ENCODE measurements at regions not wholly inside any gene's neighbourhood (a gene's known extent, or its start where the extent isn't known, plus 50 kb on each side); places are given as distances from the start of the nearest gene placed in this dataset.

GRCh38 chr2:176447616-176448015 is 178.4 kb downstream of the MTX2 start:
- Mint-ChIP-seq H3K27ac (no peak overlapping the region), H3K36me3 (no peaks in the 10 kb centered on the region), H3K4me3 (no peak overlapping the region), H3K4me1 (peaks cover 1 to 8% of the 10 kb centered on the region in 2 donors), H3K9me3 (no peaks in the 10 kb centered on the region), H3K27me3 (peaks cover 9 to 10% of the 10 kb centered on the region in 2 donors)
- ATAC-seq (replicated peaks), result no peak
- DNase-seq, result no peak

GRCh38 chr2:176449852-176450251 is 180.6 kb downstream of the MTX2 start:
- H3K4me1 Mint-ChIP-seq, result peaks cover 1 to 8% of the 10 kb centered on the region in 2 donors
- ATAC-seq (replicated peaks) (no peak), DNase-seq (no peak)
- H3K4me3 Mint-ChIP-seq, result no peak overlapping the region
- no peaks in the 10 kb centered on the region for H3K36me3 Mint-ChIP-seq
- H3K9me3 Mint-ChIP-seq, result no peaks in the 10 kb centered on the region
- H3K27me3 Mint-ChIP-seq, result peaks cover 13 to 17% of the 10 kb centered on the region in 2 donors
- no peak overlapping the region for H3K27ac Mint-ChIP-seq

GRCh38 chr2:176453784-176454183 is 184.5 kb downstream of the MTX2 start:
- Mint-ChIP-seq H3K4me1 (no peaks in the 10 kb centered on the region), H3K27ac (no peak overlapping the region), H3K9me3 (no peaks in the 10 kb centered on the region), H3K36me3 (no peaks in the 10 kb centered on the region), H3K4me3 (no peak overlapping the region), H3K27me3 (peaks cover 24 to 33% of the 10 kb centered on the region in 2 donors)
- DNase-seq, result no peak
- ATAC-seq (replicated peaks), result no peak

- DNase-seq (peak; percentile 34), ATAC-seq (replicated peaks) (peak; percentile 55)
- H3K9me3 Mint-ChIP-seq, result no peaks in the 10 kb centered on the region
- no peaks in the 10 kb centered on the region for H3K36me3 Mint-ChIP-seq
- no peak overlapping the region for H3K27ac Mint-ChIP-seq
- H3K4me3 Mint-ChIP-seq, result no peak overlapping the region
- H3K4me1 Mint-ChIP-seq, result no peaks in the 10 kb centered on the region
- H3K27me3 Mint-ChIP-seq, result peaks cover 24 to 46% of the 10 kb centered on the region in 2 donors
Measured at GRCh38 chr2:176454893-176455815, 185.9 kb downstream of the MTX2 start.

GRCh38 chr2:176455816-176456291 is 186.6 kb downstream of the MTX2 start:
- H3K9me3 Mint-ChIP-seq, result no peaks in the 10 kb centered on the region
- H3K36me3 Mint-ChIP-seq, result no peaks in the 10 kb centered on the region
- DNase-seq (no peak), ATAC-seq (replicated peaks) (no peak)
- H3K27me3 Mint-ChIP-seq, result peaks cover 24 to 46% of the 10 kb centered on the region in 2 donors
- no peak overlapping the region for H3K27ac Mint-ChIP-seq
- no peak overlapping the region for H3K4me3 Mint-ChIP-seq
- no peaks in the 10 kb centered on the region for H3K4me1 Mint-ChIP-seq

GRCh38 chr2:176457481-176457880 is 188.2 kb downstream of the MTX2 start:
- DNase-seq (no peak), ATAC-seq (replicated peaks) (no peak)
- Mint-ChIP-seq H3K9me3 (no peaks in the 10 kb centered on the region), H3K36me3 (no peaks in the 10 kb centered on the region), H3K27me3 (peaks cover 24 to 46% of the 10 kb centered on the region in 2 donors), H3K4me1 (no peaks in the 10 kb centered on the region), H3K27ac (no peak overlapping the region), H3K4me3 (no peak overlapping the region)

GRCh38 chr2:176461098-176461808 is 192.0 kb downstream of the MTX2 start:
- no peak for DNase-seq
- Mint-ChIP-seq H3K4me3 (no peak overlapping the region), H3K36me3 (no peaks in the 10 kb centered on the region), H3K27me3 (peaks cover 27 to 51% of the 10 kb centered on the region in 2 donors), H3K27ac (no peak overlapping the region), H3K4me1 (no peaks in the 10 kb centered on the region), H3K9me3 (no peaks in the 10 kb centered on the region)
- ATAC-seq (replicated peaks), result no peak

- DNase-seq (no peak), ATAC-seq (replicated peaks) (no peak)
- Mint-ChIP-seq H3K27ac (no peak overlapping the region), H3K9me3 (no peaks in the 10 kb centered on the region), H3K36me3 (no peaks in the 10 kb centered on the region), H3K27me3 (peaks cover 25 to 56% of the 10 kb centered on the region in 2 donors), H3K4me1 (no peaks in the 10 kb centered on the region), H3K4me3 (no peak overlapping the region)
Measured at GRCh38 chr2:176461809-176462670, 192.8 kb downstream of the MTX2 start.

- ATAC-seq (replicated peaks) (no peak), DNase-seq (no peak)
- no peak overlapping the region for H3K4me3 Mint-ChIP-seq
- H3K36me3 Mint-ChIP-seq, result no peaks in the 10 kb centered on the region
- H3K4me1 Mint-ChIP-seq, result no peaks in the 10 kb centered on the region
- peaks cover 17 to 49% of the 10 kb centered on the region in 2 donors for H3K27me3 Mint-ChIP-seq
- no peaks in the 10 kb centered on the region for H3K9me3 Mint-ChIP-seq
- no peak overlapping the region for H3K27ac Mint-ChIP-seq
Measured at GRCh38 chr2:176463546-176463945, 194.3 kb downstream of the MTX2 start.

- Mint-ChIP-seq H3K27ac (no peak overlapping the region), H3K36me3 (no peaks in the 10 kb centered on the region), H3K4me1 (no peaks in the 10 kb centered on the region), H3K4me3 (no peak overlapping the region), H3K9me3 (no peaks in the 10 kb centered on the region), H3K27me3 (peaks cover 12 to 34% of the 10 kb centered on the region in 2 donors)
- DNase-seq (no peak), ATAC-seq (replicated peaks) (no peak)
Measured at GRCh38 chr2:176464886-176465564, 195.8 kb downstream of the MTX2 start.

- H3K27ac Mint-ChIP-seq, result no peak overlapping the region
- H3K4me3 Mint-ChIP-seq, result no peak overlapping the region
- DNase-seq (no peak), ATAC-seq (replicated peaks) (no peak)
- H3K4me1 Mint-ChIP-seq, result peaks cover 0 to 13% of the 10 kb centered on the region in 2 donors
- H3K27me3 Mint-ChIP-seq, result peaks cover 12 to 33% of the 10 kb centered on the region in 2 donors
- no peaks in the 10 kb centered on the region for H3K36me3 Mint-ChIP-seq
- no peaks in the 10 kb centered on the region for H3K9me3 Mint-ChIP-seq
Measured at GRCh38 chr2:176466918-176467452, 197.7 kb downstream of the MTX2 start.

- Mint-ChIP-seq H3K27me3 (peaks cover 12 to 33% of the 10 kb centered on the region in 2 donors), H3K4me1 (peaks cover 3 to 19% of the 10 kb centered on the region in 2 donors), H3K9me3 (no peaks in the 10 kb centered on the region), H3K4me3 (no peak overlapping the region), H3K36me3 (no peaks in the 10 kb centered on the region), H3K27ac (no peak overlapping the region)
- no peak for ATAC-seq (replicated peaks)
- DNase-seq, result no peak
Measured at GRCh38 chr2:176467595-176467994, 198.4 kb downstream of the MTX2 start.

GRCh38 chr2:176468457-176469113 is 199.3 kb downstream of the MTX2 start:
- H3K27ac Mint-ChIP-seq, result no peak overlapping the region
- H3K9me3 Mint-ChIP-seq, result no peaks in the 10 kb centered on the region
- no peak for DNase-seq
- H3K4me1 Mint-ChIP-seq, result peaks cover 5 to 26% of the 10 kb centered on the region in 2 donors
- no peaks in the 10 kb centered on the region for H3K36me3 Mint-ChIP-seq
- H3K27me3 Mint-ChIP-seq, result peaks cover 8 to 30% of the 10 kb centered on the region in 2 donors
- no peak for ATAC-seq (replicated peaks)
- H3K4me3 Mint-ChIP-seq, result no peak overlapping the region
